ENCODE measurements at regions not wholly inside any gene's neighbourhood (a gene's known extent, or its start where the extent isn't known, plus 50 kb on each side); places are given as distances from the start of the nearest gene placed in this dataset.

- no peak for DNase-seq
These were observed 423.0 kb upstream of the TPM1 start for GRCh38 chr15:62619526-62619925.

- no peak for DNase-seq
These were observed 419.8 kb upstream of the TPM1 start for GRCh38 chr15:62622775-62623174.

GRCh38 chr15:62624547-62625378, 417.8 kb upstream of the TPM1 start:
- DNase-seq: no peak

GRCh38 chr15:62625429-62626033, 417.0 kb upstream of the TPM1 start:
- DNase-seq: no peak

GRCh38 chr15:62626903-62627302, 415.6 kb upstream of the TPM1 start:
- DNase-seq: no peak

GRCh38 chr15:62631076-62631724, 411.3 kb upstream of the TPM1 start:
- no peak for DNase-seq

GRCh38 chr15:62636823-62637573, 405.5 kb upstream of the TPM1 start:
- no peak for DNase-seq

GRCh38 chr15:62637574-62637897, 405.0 kb upstream of the TPM1 start:
- no peak for DNase-seq

- no peak for DNase-seq
These were observed 404.5 kb upstream of the TPM1 start for GRCh38 chr15:62637950-62638619.

GRCh38 chr15:62639432-62639831, 403.1 kb upstream of the TPM1 start:
- no peak for DNase-seq

GRCh38 chr15:62639906-62640605, 402.5 kb upstream of the TPM1 start:
- DNase-seq: no peak

GRCh38 chr15:62641825-62642224, 400.7 kb upstream of the TPM1 start:
- DNase-seq: no peak

- DNase-seq: no peak
These were observed 399.0 kb upstream of the TPM1 start for GRCh38 chr15:62643572-62643971.

- no peak for DNase-seq
These were observed 398.2 kb upstream of the TPM1 start for GRCh38 chr15:62644216-62644888.

- DNase-seq: no peak
These were observed 397.4 kb upstream of the TPM1 start for GRCh38 chr15:62644889-62645742.

GRCh38 chr15:62647202-62647842, 395.2 kb upstream of the TPM1 start:
- no peak for DNase-seq

GRCh38 chr15:62647843-62648505, 394.6 kb upstream of the TPM1 start:
- no peak for DNase-seq

- DNase-seq: no peak
These were observed 393.6 kb upstream of the TPM1 start for GRCh38 chr15:62648954-62649353.

- DNase-seq: no peak
These were observed 392.6 kb upstream of the TPM1 start for GRCh38 chr15:62649793-62650420.

All from activated naive CD4-positive, alpha-beta T cell (primary cell).